ENCODE measurements at regions not wholly inside any gene's neighbourhood (a gene's known extent, or its start where the extent isn't known, plus 50 kb on each side); places are given as distances from the start of the nearest gene placed in this dataset.

GRCh38 chr12:87687362-87687761 lies 341.8 kb downstream of the C12orf50 start:
- H3K9ac ChIP-seq (ENCODE audit: low read length), result no peak overlapping the region
- H2AK5ac ChIP-seq (ENCODE audit: low read length), result no peak overlapping the region
- no peak overlapping the region for H3K4ac ChIP-seq (ENCODE audit: low read depth, low read length)
- H3K56ac ChIP-seq (ENCODE audit: low read length), result no peak overlapping the region
- H2BK5ac ChIP-seq (ENCODE audit: low read length), result no peak overlapping the region
- H3K4me3 ChIP-seq (ENCODE audit: low read length), result no peak overlapping the region
- no peak overlapping the region for H4K8ac ChIP-seq (ENCODE audit: low read depth, low read length)
- no peak overlapping the region for H2BK120ac ChIP-seq (ENCODE audit: low read depth, low read length)
- no peaks in the 10 kb centered on the region for H3K27me3 ChIP-seq (ENCODE audit: insufficient read depth, low read length, poor library complexity)
- no peak overlapping the region for H3K23ac ChIP-seq (ENCODE audit: low read length)
- H2BK15ac ChIP-seq (replicated peaks; ENCODE audit: low read depth), result no peak overlapping the region
- peak; percentile 78 for DNase-seq
- no peaks in the 10 kb centered on the region for H3K79me1 ChIP-seq (ENCODE audit: low read length)
- H3K4me1 ChIP-seq (ENCODE audit: control insufficient read depth, low read depth, low read length), result no peaks in the 10 kb centered on the region
- no peak overlapping the region for H3K27ac ChIP-seq (ENCODE audit: low read depth, low read length)
- no peak overlapping the region for H3K4me2 ChIP-seq (ENCODE audit: low read length)
- no peaks in the 10 kb centered on the region for H3K79me2 ChIP-seq (ENCODE audit: control insufficient read depth, insufficient read depth, low read length)
- no peak overlapping the region for H4K5ac ChIP-seq (ENCODE audit: low read length)
- H3K36me3 ChIP-seq (ENCODE audit: control insufficient read depth, insufficient read depth, low read length), result no peaks in the 10 kb centered on the region
- H3K18ac ChIP-seq (ENCODE audit: low read length), result peak overlapping the region; percentile 87
- WGBS (ENCODE audit: extremely low coverage, insufficient coverage, low lambda C conversion rate), result no CpG with 5 or more reads among the region's 6 CpGs

- H3K56ac ChIP-seq (ENCODE audit: low read length), result no peak overlapping the region
- H2BK15ac ChIP-seq (replicated peaks; ENCODE audit: low read depth), result no peak overlapping the region
- H3K18ac ChIP-seq (ENCODE audit: low read length), result no peak overlapping the region
- no peak for DNase-seq
- H3K27me3 ChIP-seq (ENCODE audit: insufficient read depth, low read length, poor library complexity), result no peaks in the 10 kb centered on the region
- H3K4me3 ChIP-seq (ENCODE audit: low read length), result no peak overlapping the region
- no peaks in the 10 kb centered on the region for H3K79me2 ChIP-seq (ENCODE audit: control insufficient read depth, insufficient read depth, low read length)
- no peaks in the 10 kb centered on the region for H3K79me1 ChIP-seq (ENCODE audit: low read length)
- no peak overlapping the region for H2AK5ac ChIP-seq (ENCODE audit: low read length)
- no peak overlapping the region for H4K5ac ChIP-seq (ENCODE audit: low read length)
- no peak overlapping the region for H3K9ac ChIP-seq (ENCODE audit: low read length)
- H3K36me3 ChIP-seq (ENCODE audit: control insufficient read depth, insufficient read depth, low read length), result no peaks in the 10 kb centered on the region
- H3K4ac ChIP-seq (ENCODE audit: low read depth, low read length), result no peak overlapping the region
- H2BK5ac ChIP-seq (ENCODE audit: low read length), result no peak overlapping the region
- no peak overlapping the region for H3K23ac ChIP-seq (ENCODE audit: low read length)
- no peak overlapping the region for H3K4me2 ChIP-seq (ENCODE audit: low read length)
- H4K8ac ChIP-seq (ENCODE audit: low read depth, low read length), result no peak overlapping the region
- no peak overlapping the region for H2BK120ac ChIP-seq (ENCODE audit: low read depth, low read length)
- H3K27ac ChIP-seq (ENCODE audit: low read depth, low read length), result no peak overlapping the region
- no peaks in the 10 kb centered on the region for H3K4me1 ChIP-seq (ENCODE audit: control insufficient read depth, low read depth, low read length)
These were observed 343.5 kb downstream of the C12orf50 start for GRCh38 chr12:87685696-87686095.

- DNase-seq, result no peak
- Histone ChIP-seq H3K23ac (ENCODE audit: low read length) (no peak overlapping the region), H4K5ac (ENCODE audit: low read length) (no peak overlapping the region), H2AK5ac (ENCODE audit: low read length) (no peak overlapping the region), H3K4me3 (ENCODE audit: low read length) (no peak overlapping the region), H3K79me2 (ENCODE audit: control insufficient read depth, insufficient read depth, low read length) (no peaks in the 10 kb centered on the region), H3K18ac (ENCODE audit: low read length) (no peak overlapping the region), H3K9ac (ENCODE audit: low read length) (no peak overlapping the region), H3K56ac (ENCODE audit: low read length) (no peak overlapping the region), H4K8ac (ENCODE audit: low read depth, low read length) (no peak overlapping the region), H3K79me1 (ENCODE audit: low read length) (no peaks in the 10 kb centered on the region), H3K4ac (ENCODE audit: low read depth, low read length) (no peak overlapping the region), H2BK15ac (replicated peaks; ENCODE audit: low read depth) (no peak overlapping the region), H3K36me3 (ENCODE audit: control insufficient read depth, insufficient read depth, low read length) (no peaks in the 10 kb centered on the region), H3K4me2 (ENCODE audit: low read length) (no peak overlapping the region), H3K4me1 (ENCODE audit: control insufficient read depth, low read depth, low read length) (no peaks in the 10 kb centered on the region), H3K27ac (ENCODE audit: low read depth, low read length) (no peak overlapping the region), H2BK120ac (ENCODE audit: low read depth, low read length) (no peak overlapping the region), H3K27me3 (ENCODE audit: insufficient read depth, low read length, poor library complexity) (no peaks in the 10 kb centered on the region), H2BK5ac (ENCODE audit: low read length) (no peak overlapping the region)
- WGBS (ENCODE audit: extremely low coverage, insufficient coverage, low lambda C conversion rate), result no CpG with 5 or more reads among the region's 2 CpGs
These were observed 349.9 kb downstream of the C12orf50 start for GRCh38 chr12:87679251-87679650.

DNA sequence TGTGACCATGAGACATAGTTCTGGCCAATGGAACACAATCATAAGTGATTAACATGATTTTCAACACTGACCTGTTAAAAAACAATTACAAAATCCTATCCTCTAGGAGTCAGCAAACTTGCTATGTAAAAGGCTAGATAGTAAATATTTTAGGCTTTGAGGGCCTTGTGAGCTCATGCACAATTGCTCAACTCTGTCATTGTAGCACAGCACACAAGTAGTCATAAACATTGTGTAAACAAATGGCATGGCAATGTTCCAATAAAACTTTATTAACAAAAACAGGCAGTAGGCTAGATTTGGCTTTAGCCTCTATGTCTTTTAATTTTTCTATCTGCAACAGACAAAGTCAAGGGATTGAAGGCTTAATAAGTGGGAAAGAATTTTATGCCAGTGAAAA lies 350.7 kb downstream of the C12orf50 start:
- Histone ChIP-seq H2BK5ac (ENCODE audit: low read length) (no peak overlapping the region), H3K79me2 (ENCODE audit: control insufficient read depth, insufficient read depth, low read length) (no peaks in the 10 kb centered on the region), H3K27ac (ENCODE audit: low read depth, low read length) (no peak overlapping the region), H3K4me3 (ENCODE audit: low read length) (no peak overlapping the region), H2BK120ac (ENCODE audit: low read depth, low read length) (no peak overlapping the region), H2AK5ac (ENCODE audit: low read length) (no peak overlapping the region), H3K27me3 (ENCODE audit: insufficient read depth, low read length, poor library complexity) (no peaks in the 10 kb centered on the region), H4K8ac (ENCODE audit: low read depth, low read length) (no peak overlapping the region), H3K23ac (ENCODE audit: low read length) (no peak overlapping the region), H3K36me3 (ENCODE audit: control insufficient read depth, insufficient read depth, low read length) (no peaks in the 10 kb centered on the region), H3K4me1 (ENCODE audit: control insufficient read depth, low read depth, low read length) (no peaks in the 10 kb centered on the region), H3K79me1 (ENCODE audit: low read length) (no peaks in the 10 kb centered on the region), H3K9ac (ENCODE audit: low read length) (no peak overlapping the region), H3K56ac (ENCODE audit: low read length) (no peak overlapping the region), H2BK15ac (replicated peaks; ENCODE audit: low read depth) (no peak overlapping the region), H3K18ac (ENCODE audit: low read length) (no peak overlapping the region), H3K4ac (ENCODE audit: low read depth, low read length) (no peak overlapping the region), H3K4me2 (ENCODE audit: low read length) (no peak overlapping the region), H4K5ac (ENCODE audit: low read length) (no peak overlapping the region)
- DNase-seq, result no peak

GRCh38 chr12:87676731-87677130 lies 352.5 kb downstream of the C12orf50 start:
- DNase-seq, result no peak
- H2BK120ac ChIP-seq (ENCODE audit: low read depth, low read length), result no peak overlapping the region
- no peaks in the 10 kb centered on the region for H3K36me3 ChIP-seq (ENCODE audit: control insufficient read depth, insufficient read depth, low read length)

DNA sequence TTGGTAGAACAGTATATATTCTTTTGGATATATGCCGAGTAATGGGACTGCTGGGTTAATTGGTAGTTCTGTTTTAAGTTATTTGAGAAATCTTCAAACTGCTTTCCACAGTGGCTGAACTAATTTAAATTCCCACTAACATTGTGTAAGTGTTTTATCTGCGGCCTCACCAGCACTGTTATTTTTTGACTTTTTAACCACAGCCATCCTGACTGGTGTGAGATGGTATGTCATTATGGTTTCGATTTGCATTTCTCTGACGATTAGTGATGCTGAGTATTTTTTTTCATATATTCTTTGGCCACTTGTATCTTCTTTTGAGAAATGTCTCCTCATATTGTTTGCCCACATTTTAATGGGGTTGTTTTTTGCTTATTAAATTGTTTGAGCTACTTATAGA lies 357.4 kb downstream of the C12orf50 start:
- Histone ChIP-seq H3K4me2 (ENCODE audit: low read length) (no peak overlapping the region), H2BK15ac (replicated peaks; ENCODE audit: low read depth) (no peak overlapping the region), H3K23ac (ENCODE audit: low read length) (no peak overlapping the region), H2AK5ac (ENCODE audit: low read length) (no peak overlapping the region), H3K36me3 (ENCODE audit: control insufficient read depth, insufficient read depth, low read length) (no peaks in the 10 kb centered on the region), H3K79me2 (ENCODE audit: control insufficient read depth, insufficient read depth, low read length) (no peaks in the 10 kb centered on the region), H3K4ac (ENCODE audit: low read depth, low read length) (no peak overlapping the region), H3K4me3 (ENCODE audit: low read length) (no peak overlapping the region), H3K79me1 (ENCODE audit: low read length) (no peaks in the 10 kb centered on the region), H3K18ac (ENCODE audit: low read length) (no peak overlapping the region), H3K56ac (ENCODE audit: low read length) (no peak overlapping the region), H2BK120ac (ENCODE audit: low read depth, low read length) (no peak overlapping the region), H2BK5ac (ENCODE audit: low read length) (no peak overlapping the region), H4K8ac (ENCODE audit: low read depth, low read length) (no peak overlapping the region), H3K27me3 (ENCODE audit: insufficient read depth, low read length, poor library complexity) (no peaks in the 10 kb centered on the region), H3K27ac (ENCODE audit: low read depth, low read length) (no peak overlapping the region), H4K5ac (ENCODE audit: low read length) (no peak overlapping the region), H3K9ac (ENCODE audit: low read length) (no peak overlapping the region), H3K4me1 (ENCODE audit: control insufficient read depth, low read depth, low read length) (no peaks in the 10 kb centered on the region)
- no CpG with 5 or more reads among the region's 4 CpGs for WGBS (ENCODE audit: extremely low coverage, insufficient coverage, low lambda C conversion rate)
- no peak for DNase-seq

More at GRCh38 chr12:87676731-87677130, 352.5 kb downstream of the C12orf50 start:
- Histone ChIP-seq H3K4me3 (ENCODE audit: low read length) (no peak overlapping the region), H3K4me2 (ENCODE audit: low read length) (no peak overlapping the region), H3K27me3 (ENCODE audit: insufficient read depth, low read length, poor library complexity) (no peaks in the 10 kb centered on the region), H3K27ac (ENCODE audit: low read depth, low read length) (no peak overlapping the region), H3K18ac (ENCODE audit: low read length) (no peak overlapping the region), H3K4ac (ENCODE audit: low read depth, low read length) (no peak overlapping the region), H2BK5ac (ENCODE audit: low read length) (no peak overlapping the region), H3K4me1 (ENCODE audit: control insufficient read depth, low read depth, low read length) (no peaks in the 10 kb centered on the region), H3K23ac (ENCODE audit: low read length) (no peak overlapping the region), H4K8ac (ENCODE audit: low read depth, low read length) (no peak overlapping the region), H3K79me2 (ENCODE audit: control insufficient read depth, insufficient read depth, low read length) (no peaks in the 10 kb centered on the region), H2AK5ac (ENCODE audit: low read length) (no peak overlapping the region), H3K56ac (ENCODE audit: low read length) (no peak overlapping the region), H4K5ac (ENCODE audit: low read length) (no peak overlapping the region), H3K79me1 (ENCODE audit: low read length) (no peaks in the 10 kb centered on the region), H3K9ac (ENCODE audit: low read length) (no peak overlapping the region), H2BK15ac (replicated peaks; ENCODE audit: low read depth) (no peak overlapping the region)

Data from mesendoderm (in vitro differentiated cells).